Psoas muscle (tissue), 7 donors: ENCODE measurements at regions not wholly inside any gene's neighbourhood (a gene's known extent, or its start where the extent isn't known, plus 50 kb on each side); places are given as distances from the start of the nearest gene placed in this dataset.

Experiments used
- ATAC-seq, 4 donors: fragments of 200-7000 bp; cut with Tn5 transposase; one replicate each; pipeline ENCODE4 v1.9.1; 2020; ENCODE audit warnings: moderate library complexity in 3 of 4, mild to moderate bottlenecking in 2 of 4
- DNase-seq, 2 donors: peaks; one replicate each; pipeline ENCODE4 v3.0.0-alpha.2; 2020
- H3K27ac ChIP-seq: fragments of 200-600 bp; one replicate; pipeline ENCODE4 v1.8.0; 2022
- H3K27me3 ChIP-seq, 3 donors: fragments of 200-600 bp in 1 of 3; one replicate each; pipeline versions ENCODE4 v1.6.1 to v1.8.0; 2013 to 2022; ENCODE audit warnings: low read length in 2 of 3, mild to moderate bottlenecking in 2 of 3, moderate library complexity in 1 of 3; ENCODE audit not compliant: insufficient read depth in 3 of 3
- H3K36me3 ChIP-seq, 2 donors: fragments of 200-600 bp in 1 of 2; one replicate each; pipeline versions ENCODE4 v1.6.1 to v1.8.0; 2013 to 2022; ENCODE audit warnings: low read depth in 1 of 2, mild to moderate bottlenecking in 1 of 2, moderate library complexity in 1 of 2; ENCODE audit not compliant: insufficient read depth in 1 of 2
- H3K4me1 ChIP-seq: fragments of 200-600 bp; one replicate; pipeline ENCODE4 v1.8.0; 2022
- H3K4me3 ChIP-seq: fragments of 200-600 bp; one replicate; pipeline ENCODE4 v1.8.0; 2022; ENCODE audit warnings: mild to moderate bottlenecking
- H3K9me3 ChIP-seq: fragments of 200-600 bp; one replicate; pipeline ENCODE4 v1.8.0; 2022
- CTCF ChIP-seq: fragments of 200-600 bp; IDR thresholded peaks from one replicate; pipeline ENCODE4 v1.8.0; 2022; ENCODE audit warnings: antibody characterized with exemption
- WGBS, 3 donors: extraction: QIAGEN DNeasy Blood & Tissue Kit; methylation state at CpG; one replicate each; pipeline versions ENCODE4 v1.1.6 to v1.1.7; 2013; 5-methylcytosine and 5-hydroxymethylcytosine counted together
- intact Hi-C, 2 donors: fragments of 100-400 bp; cut with DNase I; formaldehyde crosslinking; loops; one replicate each; pipeline versions ENCODE4 v1.11.0 to v1.14.2; 2022
- donor health status: healthy with polysubstance abuse.
- donor health status: DM: no; HTN: no; CAD: no; lungs with moderate emphysema.
- donor health status: Bipolar disorder and iron deficiency.
- donor health status: healthy.
- donor health status: DM: yes; HTN: yes; CAD: no.
- donor health status: DM: no; HTN: no; CAD: no.
- donor health status: DM: yes; HTN: yes; CAD: no.

GRCh38 chr6:164124986-164125385 lies 710.5 kb downstream of the QKI start:
- Histone ChIP-seq H3K4me3 (no peak overlapping the region), H3K36me3 (no peaks in the 10 kb centered on the region), H3K27me3 (no peaks in the 10 kb centered on the region), H3K9me3 (no peaks in the 10 kb centered on the region), H3K27ac (no peak overlapping the region), H3K4me1 (no peaks in the 10 kb centered on the region)
- DNase-seq (no peak), ATAC-seq (no peak)
- WGBS, 3 donors = 75 to 76% (median 75%) methylated on average over 5 of the region's 5 CpGs
- no peak for TF ChIP-seq CTCF
- intact Hi-C loops = no loop called here

- no peaks in the 10 kb centered on the region for H3K9me3 ChIP-seq
- no peak for TF ChIP-seq CTCF
- intact Hi-C loops = no loop called here
- DNase-seq (no peak), ATAC-seq (no peak)
- H3K27ac ChIP-seq = no peak overlapping the region
- 92 to 97% (median 95%) methylated on average over 5 of the region's 5 CpGs for WGBS, 3 donors
- no peaks in the 10 kb centered on the region for H3K4me1 ChIP-seq
- no peaks in the 10 kb centered on the region for H3K27me3 ChIP-seq
- H3K4me3 ChIP-seq = no peak overlapping the region
- no peaks in the 10 kb centered on the region for H3K36me3 ChIP-seq
Measured at GRCh38 chr6:164124473-164124872, 710.0 kb downstream of the QKI start.

DNA sequence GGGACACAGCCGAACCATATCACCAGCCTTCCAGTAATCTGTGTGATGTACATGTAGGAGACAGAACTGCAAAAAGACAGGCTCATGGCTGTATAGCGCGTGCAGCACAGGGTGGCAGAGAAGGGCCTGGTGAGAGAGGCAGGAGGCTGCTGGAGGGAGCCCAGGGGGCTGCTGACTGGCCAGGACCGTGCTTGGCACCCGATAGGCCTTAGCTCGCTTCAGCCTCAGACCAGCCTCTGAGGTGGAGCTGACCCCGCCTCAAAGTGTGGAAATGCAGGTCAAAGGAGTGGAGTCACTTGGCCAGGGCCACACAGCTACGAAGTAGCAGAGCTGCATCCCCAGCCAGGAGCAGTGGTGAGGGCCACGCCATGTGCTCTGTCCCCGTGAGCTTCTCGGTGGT lies 707.6 kb downstream of the QKI start:
- intact Hi-C loops = no loop called here
- 87 to 96% (median 92%) methylated on average over 11 of the region's 11 CpGs for WGBS, 3 donors
- Histone ChIP-seq H3K4me1 (no peaks in the 10 kb centered on the region), H3K9me3 (no peaks in the 10 kb centered on the region), H3K36me3 (no peaks in the 10 kb centered on the region), H3K27me3 (no peaks in the 10 kb centered on the region), H3K4me3 (no peak overlapping the region), H3K27ac (no peak overlapping the region)
- no peak for ATAC-seq
- DNase-seq = no peak
- no peak for TF ChIP-seq CTCF

DNA sequence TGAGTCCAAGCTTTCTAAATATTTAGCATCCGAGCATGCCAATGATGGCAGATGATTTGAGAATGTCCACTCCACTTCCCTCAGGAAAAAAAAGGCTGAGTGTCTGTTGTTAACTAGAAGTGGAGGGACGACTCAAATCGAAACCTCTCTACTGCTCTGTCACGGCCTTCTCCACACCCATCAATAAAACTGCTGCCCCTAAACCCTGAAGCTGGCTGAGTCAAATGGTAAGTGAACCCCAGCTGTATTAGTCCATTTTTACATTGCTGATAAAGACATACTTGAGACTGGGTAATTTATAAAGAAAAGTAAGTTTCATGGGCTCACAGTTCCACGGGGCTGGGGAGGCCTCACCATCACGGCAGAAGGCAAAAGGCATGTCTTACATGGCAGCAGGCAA lies 707.0 kb downstream of the QKI start:
- DNase-seq (no peak), ATAC-seq (no peak)
- Histone ChIP-seq H3K27me3 (no peaks in the 10 kb centered on the region), H3K27ac (no peak overlapping the region), H3K9me3 (no peaks in the 10 kb centered on the region), H3K36me3 (no peaks in the 10 kb centered on the region), H3K4me3 (no peak overlapping the region), H3K4me1 (no peaks in the 10 kb centered on the region)
- no peak for TF ChIP-seq CTCF
- WGBS, 3 donors = 89 to 94% (median 94%) methylated on average over 6 of the region's 6 CpGs
- intact Hi-C loops = no loop called here

GRCh38 chr6:164114651-164115050 lies 700.1 kb downstream of the QKI start:
- ATAC-seq (no peak), DNase-seq (no peak)
- Histone ChIP-seq H3K4me3 (no peak overlapping the region), H3K27ac (no peak overlapping the region), H3K4me1 (peaks cover 11% of the 10 kb centered on the region), H3K36me3 (no peaks in the 10 kb centered on the region), H3K27me3 (no peaks in the 10 kb centered on the region), H3K9me3 (no peaks in the 10 kb centered on the region)
- no peak for TF ChIP-seq CTCF
- intact Hi-C loops = loop anchor here (5.0 to 10.0 kb wide), 3 partner anchors 810 to 1118 kb away; no protein-coding TSS in a partner anchor
- 41 to 54% (median 46%) methylated on average over 5 of the region's 5 CpGs for whole genome bisulfite sequencing, 3 donors
